Neural progenitor cell (in vitro differentiated cells): ENCODE measurements at regions not wholly inside any gene's neighbourhood (a gene's known extent, or its start where the extent isn't known, plus 50 kb on each side); places are given as distances from the start of the nearest gene placed in this dataset.

ENCODE experiments used
- CTCF ChIP-seq: fragments of 200-600 bp; sonication (generic); IDR thresholded peaks from 2 replicates; pipeline ENCODE4 v1.5.1; 2017; ENCODE audit warnings: antibody characterized with exemption, mild to moderate bottlenecking
- EZH2phosphoT487 ChIP-seq: fragments of 200-600 bp; sonication (generic); IDR thresholded peaks from 2 replicates; pipeline ENCODE4 v1.6.1; 2017; ENCODE audit warnings: antibody characterized with exemption

DNA sequence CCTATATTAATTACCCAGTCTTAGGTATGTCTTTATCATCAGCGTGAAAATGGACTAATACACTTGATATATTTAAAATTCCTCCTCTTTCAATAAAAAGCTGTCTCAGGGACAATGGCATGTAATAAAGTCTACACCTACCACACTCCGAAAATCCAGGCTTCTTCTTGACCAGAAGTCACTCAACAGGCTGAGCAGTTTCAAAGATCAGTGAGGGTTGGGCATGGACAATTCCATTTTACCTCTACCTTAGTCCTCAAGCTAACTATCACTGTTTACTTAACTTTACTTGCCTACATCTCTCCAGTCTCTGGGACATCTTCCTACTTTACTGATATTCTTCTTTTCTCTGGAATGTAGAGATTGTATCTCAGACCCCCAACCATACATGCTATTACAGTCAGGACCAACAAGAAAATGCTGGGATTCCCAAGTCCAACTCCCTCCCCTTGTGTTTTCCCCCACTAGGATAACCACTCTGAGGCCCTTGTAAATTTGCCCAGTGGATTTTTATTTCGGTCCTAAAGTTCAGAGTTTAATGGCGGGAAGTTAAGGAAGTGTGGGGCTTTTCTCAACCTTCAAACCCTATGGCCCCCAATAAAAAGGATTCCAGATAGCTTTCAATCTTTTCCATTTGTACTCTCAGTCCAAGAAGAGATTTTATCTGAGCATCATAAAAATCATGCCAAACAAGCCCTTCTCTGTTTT is 137.1 kb upstream of the TSC22D2 start:
- TF ChIP-seq EZH2phosphoT487 = no peak
- TF ChIP-seq CTCF = no peak
